Natural killer cell (primary cell): ENCODE measurements at regions not wholly inside any gene's neighbourhood (a gene's known extent, or its start where the extent isn't known, plus 50 kb on each side); places are given as distances from the start of the nearest gene placed in this dataset.

ENCODE experiments used
- ATAC-seq, 3 donors: fragments of 150-1000 bp in 2 of 3; fragments of 200-7000 bp in 1 of 3; cut with Tn5 transposase; 1 replicate in 1 of 3; 2 replicates in 2 of 3; pipeline ENCODE4 v1.10.0; 2021; ENCODE audit warnings: mild to moderate bottlenecking in 2 of 3, moderate library complexity in 2 of 3
- DNase-seq, 2 donors: peaks; one replicate each; pipeline versions ENCODE4 v3.0.0 to v3.0.0-alpha.2; 2013 to 2021; ENCODE audit warnings: mixed read lengths in 1 of 2
- H3K27ac ChIP-seq: one replicate; pipeline ENCODE4 v1.5.1; 2013; ENCODE audit warnings: mild to moderate bottlenecking, low read length
- H3K27me3 ChIP-seq: one replicate; pipeline ENCODE4 v1.6.1; 2013; ENCODE audit warnings: low read length; ENCODE audit not compliant: control insufficient read depth, insufficient read depth
- H3K36me3 ChIP-seq: one replicate; pipeline ENCODE4 v1.6.1; 2013; ENCODE audit warnings: low read length; ENCODE audit not compliant: control insufficient read depth, insufficient read depth
- H3K4me1 ChIP-seq: one replicate; pipeline ENCODE4 v1.6.1; 2013; ENCODE audit warnings: low read length; ENCODE audit not compliant: control insufficient read depth, insufficient read depth
- H3K4me3 ChIP-seq: one replicate; pipeline ENCODE4 v1.5.1; 2013; ENCODE audit warnings: low read length
- H3K9me3 ChIP-seq: one replicate; pipeline ENCODE4 v1.6.1; 2013; ENCODE audit warnings: low read length; ENCODE audit not compliant: control insufficient read depth, insufficient read depth
- H3K27ac Mint-ChIP-seq, 2 donors: one replicate each; pipeline ENCODE4 v1.8.0; 2022; ENCODE audit warnings: mild to moderate bottlenecking in 2 of 2, mixed read lengths in 2 of 2, moderate library complexity in 1 of 2
- H3K27me3 Mint-ChIP-seq, 2 donors: one replicate each; pipeline ENCODE4 v1.8.0; 2022; ENCODE audit warnings: low read depth in 2 of 2, mixed read lengths in 2 of 2
- H3K36me3 Mint-ChIP-seq: one replicate; pipeline ENCODE4 v1.8.0; 2022; ENCODE audit warnings: mixed read lengths
- H3K4me1 Mint-ChIP-seq, 2 donors: one replicate each; pipeline ENCODE4 v1.8.0; 2022; ENCODE audit warnings: mixed read lengths in 2 of 2
- H3K4me3 Mint-ChIP-seq: one replicate; pipeline ENCODE4 v1.8.0; 2022; ENCODE audit warnings: mild to moderate bottlenecking, moderate library complexity, mixed read lengths
- H3K9me3 Mint-ChIP-seq, 2 donors: one replicate each; pipeline ENCODE4 v1.8.0; 2022; ENCODE audit warnings: mixed read lengths in 2 of 2
- whole genome bisulfite sequencing: methylation state at CpG from one replicate; pipeline ENCODE4 v1.1.7; 2013; ENCODE audit warnings: missing lambda C conversion rate; ENCODE audit not compliant: insufficient coverage; 5-methylcytosine and 5-hydroxymethylcytosine counted together
- intact Hi-C: fragments of 100-400 bp; cut with micrococcal nuclease; formaldehyde crosslinking; loops from one replicate; pipeline ENCODE4 v1.14.2; 2022
- TF ChIP-seq, protein P1 (sequence below): fragments of 200-600 bp; IDR thresholded peaks from one replicate; pipeline ENCODE4 v1.8.0; 2022; ENCODE audit warnings: antibody characterized with exemption

GRCh38 chr20:52752023-52752422 lies 220.1 kb upstream of the TSHZ2 start:
- no peaks in the 10 kb centered on the region for H3K9me3 Mint-ChIP-seq
- WGBS, result 93% methylated on average over 4 of the region's 5 CpGs

DNA sequence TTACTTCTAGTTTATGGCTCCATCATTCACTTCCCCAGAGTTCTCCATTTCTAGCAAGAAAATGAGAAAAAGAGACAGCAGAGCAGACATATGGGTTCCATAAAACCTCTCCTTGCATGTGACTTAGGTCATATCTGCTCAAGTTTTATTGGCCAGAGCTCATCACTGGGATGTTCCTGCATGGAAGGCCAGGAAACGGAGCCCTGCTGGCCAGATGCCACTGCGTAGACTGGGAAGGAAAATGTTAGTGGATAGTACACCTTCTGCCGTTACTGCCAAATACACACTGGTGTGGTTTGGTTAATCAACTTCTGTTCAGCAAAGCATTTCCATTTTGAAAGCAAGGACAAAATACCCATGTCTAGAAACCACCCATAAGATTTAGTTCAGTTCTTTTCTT lies 220.6 kb upstream of the TSHZ2 start:
- no peaks in the 10 kb centered on the region for H3K4me1 ChIP-seq

More at GRCh38 chr20:52752023-52752422, 220.1 kb upstream of the TSHZ2 start:
- no peaks in the 10 kb centered on the region for H3K4me1 Mint-ChIP-seq
- TF ChIP-seq, protein P1, sequence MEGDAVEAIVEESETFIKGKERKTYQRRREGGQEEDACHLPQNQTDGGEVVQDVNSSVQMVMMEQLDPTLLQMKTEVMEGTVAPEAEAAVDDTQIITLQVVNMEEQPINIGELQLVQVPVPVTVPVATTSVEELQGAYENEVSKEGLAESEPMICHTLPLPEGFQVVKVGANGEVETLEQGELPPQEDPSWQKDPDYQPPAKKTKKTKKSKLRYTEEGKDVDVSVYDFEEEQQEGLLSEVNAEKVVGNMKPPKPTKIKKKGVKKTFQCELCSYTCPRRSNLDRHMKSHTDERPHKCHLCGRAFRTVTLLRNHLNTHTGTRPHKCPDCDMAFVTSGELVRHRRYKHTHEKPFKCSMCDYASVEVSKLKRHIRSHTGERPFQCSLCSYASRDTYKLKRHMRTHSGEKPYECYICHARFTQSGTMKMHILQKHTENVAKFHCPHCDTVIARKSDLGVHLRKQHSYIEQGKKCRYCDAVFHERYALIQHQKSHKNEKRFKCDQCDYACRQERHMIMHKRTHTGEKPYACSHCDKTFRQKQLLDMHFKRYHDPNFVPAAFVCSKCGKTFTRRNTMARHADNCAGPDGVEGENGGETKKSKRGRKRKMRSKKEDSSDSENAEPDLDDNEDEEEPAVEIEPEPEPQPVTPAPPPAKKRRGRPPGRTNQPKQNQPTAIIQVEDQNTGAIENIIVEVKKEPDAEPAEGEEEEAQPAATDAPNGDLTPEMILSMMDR, result no peak
- no peak overlapping the region for H3K27ac ChIP-seq
- no peak overlapping the region for H3K4me3 ChIP-seq
- DNase-seq (no peak), ATAC-seq (no peak)
- no peaks in the 10 kb centered on the region for H3K27me3 ChIP-seq
- H3K9me3 ChIP-seq, result no peaks in the 10 kb centered on the region
- no peaks in the 10 kb centered on the region for H3K27me3 Mint-ChIP-seq
- no peaks in the 10 kb centered on the region for H3K36me3 Mint-ChIP-seq
- H3K27ac Mint-ChIP-seq, result no peak overlapping the region
- H3K36me3 ChIP-seq, result no peaks in the 10 kb centered on the region
- no peaks in the 10 kb centered on the region for H3K4me1 ChIP-seq
- intact Hi-C loops, result no loop called here
- H3K4me3 Mint-ChIP-seq, result no peak overlapping the region

DNA sequence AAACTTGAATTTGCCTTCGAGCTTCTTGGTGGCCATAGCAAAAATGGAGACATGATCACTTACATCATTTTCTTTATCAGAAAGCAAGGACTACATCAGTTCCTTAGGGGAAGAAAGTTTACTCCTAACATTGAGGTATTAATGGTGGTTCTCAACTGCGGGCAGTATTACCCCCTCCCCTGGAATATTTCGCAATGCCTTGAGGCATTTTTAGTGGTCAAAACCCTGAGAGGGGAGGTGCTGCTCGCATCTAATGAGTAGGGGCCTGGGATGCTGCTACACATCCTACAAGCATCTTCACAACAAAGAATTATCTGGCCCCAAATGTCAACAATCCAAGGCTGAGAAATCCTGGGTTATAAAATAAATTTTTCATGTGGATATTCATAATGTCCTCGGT lies 222.2 kb upstream of the TSHZ2 start:
- Histone ChIP-seq H3K9me3 (no peaks in the 10 kb centered on the region), H3K27ac (no peak overlapping the region), H3K36me3 (no peaks in the 10 kb centered on the region), H3K4me3 (no peak overlapping the region), H3K27me3 (no peaks in the 10 kb centered on the region), H3K4me1 (no peaks in the 10 kb centered on the region)
- peaks cover 3 to 8% of the 10 kb centered on the region in 2 donors for H3K27me3 Mint-ChIP-seq
- no peak overlapping the region for H3K4me3 Mint-ChIP-seq
- intact Hi-C loops, result no loop called here
- DNase-seq (no peak), ATAC-seq (no peak)
- no peaks in the 10 kb centered on the region for H3K36me3 Mint-ChIP-seq
- H3K4me1 Mint-ChIP-seq, result no peaks in the 10 kb centered on the region
- TF ChIP-seq, protein P1, result no peak
- no peaks in the 10 kb centered on the region for H3K9me3 Mint-ChIP-seq
- no peak overlapping the region for H3K27ac Mint-ChIP-seq
- 93% methylated on average over 5 of the region's 5 CpGs for WGBS

More for the DNA sequence above, 220.6 kb upstream of the TSHZ2 start:
- H3K4me3 Mint-ChIP-seq, result no peak overlapping the region
- WGBS, result 89% methylated on average over 3 of the region's 3 CpGs
- H3K27ac ChIP-seq, result no peak overlapping the region
- H3K9me3 ChIP-seq, result no peaks in the 10 kb centered on the region
- H3K27me3 Mint-ChIP-seq, result no peaks in the 10 kb centered on the region
- TF ChIP-seq, protein P1, result no peak
- no peaks in the 10 kb centered on the region for H3K36me3 ChIP-seq
- no peaks in the 10 kb centered on the region for H3K27me3 ChIP-seq
- no peaks in the 10 kb centered on the region for H3K9me3 Mint-ChIP-seq
- H3K4me1 Mint-ChIP-seq, result no peaks in the 10 kb centered on the region
- no peak overlapping the region for H3K4me3 ChIP-seq
- no peaks in the 10 kb centered on the region for H3K36me3 Mint-ChIP-seq
- no peak overlapping the region for H3K27ac Mint-ChIP-seq
- no peak for DNase-seq
- ATAC-seq, result no peak
- intact Hi-C loops, result no loop called here

GRCh38 chr20:52748990-52749389 lies 223.2 kb upstream of the TSHZ2 start:
- Histone ChIP-seq H3K4me1 (no peaks in the 10 kb centered on the region), H3K27ac (no peak overlapping the region), H3K36me3 (no peaks in the 10 kb centered on the region), H3K9me3 (no peaks in the 10 kb centered on the region), H3K27me3 (no peaks in the 10 kb centered on the region), H3K4me3 (no peak overlapping the region)
- TF ChIP-seq, protein P1, result no peak
- H3K27ac Mint-ChIP-seq, result no peak overlapping the region
- peaks cover 3 to 18% of the 10 kb centered on the region in 2 donors for H3K27me3 Mint-ChIP-seq
- H3K9me3 Mint-ChIP-seq, result no peaks in the 10 kb centered on the region
- H3K36me3 Mint-ChIP-seq, result no peaks in the 10 kb centered on the region
- H3K4me3 Mint-ChIP-seq, result no peak overlapping the region
- WGBS, result 86% methylated on average over 1 of the region's 1 CpG
- H3K4me1 Mint-ChIP-seq, result no peaks in the 10 kb centered on the region
- no peak for ATAC-seq
- DNase-seq, result no peak
- intact Hi-C loops, result no loop called here
